ENCODE measurements at regions not wholly inside any gene's neighbourhood (a gene's known extent, or its start where the extent isn't known, plus 50 kb on each side); places are given as distances from the start of the nearest gene placed in this dataset.

GRCh38 chr10:104577163-104577562 is 63.9 kb upstream of the SORCS3 start:
- DNase-seq = no peak

DNA sequence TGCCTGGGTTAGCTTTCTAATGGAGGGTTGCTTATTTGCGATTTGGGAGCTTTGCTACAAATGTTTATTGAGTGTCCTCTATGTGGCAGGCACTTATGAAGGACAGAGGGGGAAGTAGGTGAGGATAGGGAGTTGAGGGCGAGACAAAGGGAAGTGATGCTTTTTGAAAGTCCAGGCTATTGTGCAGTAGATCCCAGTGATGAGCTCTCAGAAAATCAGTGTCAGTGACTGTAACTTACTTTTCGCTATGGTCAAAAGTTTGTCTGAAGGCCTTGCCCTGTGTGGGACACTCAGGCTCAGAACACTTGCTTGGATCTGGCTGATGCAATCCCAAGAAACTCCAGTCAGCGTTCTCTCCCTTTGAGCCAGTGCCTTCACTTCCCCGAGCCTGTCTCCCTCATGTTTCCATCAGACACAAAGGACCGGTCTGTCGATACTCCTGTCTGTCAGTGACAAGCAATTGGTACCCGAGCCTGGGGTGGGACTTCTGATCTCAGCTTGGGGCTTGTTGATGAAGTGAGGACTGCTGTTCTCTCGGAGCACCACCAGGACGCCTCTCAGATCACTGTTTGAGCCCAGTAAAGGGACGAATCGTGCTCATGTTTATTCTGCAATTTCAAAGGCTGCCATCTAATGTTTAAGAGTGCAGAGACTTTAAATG is 63.1 kb upstream of the SORCS3 start:
- DNase-seq = no peak

DNA sequence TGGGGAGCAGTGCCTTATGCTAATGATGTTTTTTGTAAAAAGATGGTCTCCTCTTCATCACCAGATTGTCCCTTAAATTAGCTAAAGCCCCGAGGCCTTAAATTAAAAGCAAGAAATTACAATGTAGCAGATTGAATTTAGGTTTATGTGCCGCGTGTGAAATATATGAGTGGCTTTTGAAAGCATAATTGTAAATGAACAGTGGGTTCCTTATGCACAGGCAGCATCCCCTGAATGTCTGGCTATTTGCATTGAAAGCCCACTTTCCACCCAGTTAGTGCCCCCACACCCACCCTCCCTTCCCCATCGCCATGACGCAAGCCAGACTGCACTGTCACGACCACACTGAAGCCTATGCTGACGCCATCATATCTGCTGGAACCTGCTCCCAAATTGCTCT is 62.4 kb upstream of the SORCS3 start:
- no peak for DNase-seq

- DNase-seq = no peak
These were observed 62.0 kb upstream of the SORCS3 start for GRCh38 chr10:104579136-104579535.

GRCh38 chr10:104580321-104580720 is 60.8 kb upstream of the SORCS3 start:
- no peak for DNase-seq

- peak; percentile 61 for DNase-seq
These were observed 60.1 kb upstream of the SORCS3 start for GRCh38 chr10:104580774-104581675.

- no peak for DNase-seq
These were observed 59.0 kb upstream of the SORCS3 start for GRCh38 chr10:104581884-104582601.

- no peak for DNase-seq
These were observed 58.5 kb upstream of the SORCS3 start for GRCh38 chr10:104582602-104582951.

DNA sequence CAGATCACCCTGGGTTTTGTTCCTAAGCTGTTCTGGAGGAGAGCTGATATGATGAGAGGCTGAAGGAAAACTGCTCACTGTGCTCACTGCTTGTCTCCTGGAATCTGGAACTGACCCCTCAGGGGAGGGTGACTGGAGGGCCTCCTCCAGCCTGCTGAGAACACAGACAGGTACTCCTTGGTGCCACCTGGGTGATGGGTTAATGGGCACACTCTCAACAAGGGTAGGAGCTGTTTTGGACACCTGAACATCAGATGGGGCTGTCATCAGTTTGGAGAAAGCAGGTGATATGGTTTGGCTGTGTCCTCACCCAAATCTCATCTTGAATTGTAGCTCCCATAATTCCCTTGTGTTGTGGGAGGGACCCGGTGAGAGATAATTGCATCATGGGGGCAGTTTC is 58.1 kb upstream of the SORCS3 start:
- no peak for DNase-seq

- no peak for DNase-seq
These were observed 56.5 kb upstream of the SORCS3 start for GRCh38 chr10:104584541-104584940.

DNA sequence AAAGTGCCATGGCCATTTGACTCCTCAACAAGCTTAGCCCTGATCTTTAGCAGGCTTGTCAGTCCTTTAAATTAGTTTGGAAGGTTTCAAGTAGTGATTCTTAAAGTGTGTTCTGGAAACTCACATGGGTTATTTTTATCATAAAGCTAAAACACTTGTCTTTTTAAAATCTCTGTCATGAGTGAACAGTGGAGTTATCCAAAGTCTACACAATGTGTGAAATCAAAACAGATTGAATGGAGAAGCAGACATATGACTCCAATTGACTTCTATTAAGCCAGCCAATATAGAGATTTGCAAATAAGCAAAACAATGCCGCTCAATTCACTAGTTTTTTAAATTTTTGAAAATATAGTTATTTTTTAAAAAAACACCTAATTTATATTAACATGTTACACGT is 53.3 kb upstream of the SORCS3 start:
- no peak for DNase-seq

- DNase-seq = no peak
These were observed 51.7 kb upstream of the SORCS3 start for GRCh38 chr10:104589431-104589830.

- DNase-seq = no peak
These were observed 51.2 kb upstream of the SORCS3 start for GRCh38 chr10:104589871-104590270.

Measured in stimulated activated CD4-positive, alpha-beta T cell treated with anti-CD3 and anti-CD28 coated beads, Interleukin-12 subunit alpha, Interleukin-12 subunit beta, amount 100 ng/mL, for 4 hours (primary cell).